PC-3 (cell line): ENCODE measurements at regions not wholly inside any gene's neighbourhood (a gene's known extent, or its start where the extent isn't known, plus 50 kb on each side); places are given as distances from the start of the nearest gene placed in this dataset.

ENCODE experiments used
- ATAC-seq: fragments of 200-7000 bp; cut with Tn5 transposase; 2 replicates; pipeline ENCODE4 v1.9.1; 2020; ENCODE audit warnings: mild to moderate bottlenecking, moderate library complexity
- BruUV-seq: library from RNA; stranded (reverse); fragments of 400-500 nt; replicated peaks from 2 replicates; lab custom pipeline; 2021; lab: Mats Ljungman, UMichigan
- CTCF ChIA-PET: fragments of 300-600 bp; sonication (Branson Sonifier 250); formaldehyde crosslinking; loops from one replicate; lab custom pipeline; 2022; ENCODE audit warnings: antibody characterized with exemption; lab: Charles Lee
- POLR2A ChIA-PET: fragments of 300-600 bp; sonication (Branson Sonifier 250); formaldehyde crosslinking; loops from one replicate; lab custom pipeline; 2022; ENCODE audit warnings: antibody characterized with exemption; ENCODE audit not compliant: unreplicated experiment; lab: Charles Lee
- DNase-seq: peaks from one replicate; pipeline ENCODE4 v3.0.0-alpha.2; 2015
- H2AFZ ChIP-seq: fragments of 300-600 bp; sonication (generic); 2 replicates; pipeline ENCODE4 v1.6.0; 2016; ENCODE audit warnings: antibody characterized with exemption, low read length
- H3F3A ChIP-seq: fragments of 300-600 bp; sonication (generic); one replicate; pipeline ENCODE4 v1.6.0; 2017; ENCODE audit warnings: antibody characterized with exemption, low read length, control low read depth, mild to moderate bottlenecking; ENCODE audit not compliant: unreplicated experiment
- H3K27ac ChIP-seq: fragments of 300-600 bp; sonication (generic); 2 replicates; pipeline ENCODE4 v1.5.1; 2016; ENCODE audit warnings: mild to moderate bottlenecking, low read length
- H3K27me3 ChIP-seq: fragments of 300-600 bp; sonication (generic); 2 replicates; pipeline ENCODE4 v1.6.1; 2016; ENCODE audit warnings: low read length, mixed read lengths
- H3K36me3 ChIP-seq: fragments of 300-600 bp; sonication (generic); 2 replicates; pipeline ENCODE4 v1.6.1; 2016; ENCODE audit warnings: low read depth, mixed run types, low read length, mixed read lengths
- H3K4me1 ChIP-seq: fragments of 300-600 bp; sonication (generic); 2 replicates; pipeline ENCODE4 v1.5.1; 2016; ENCODE audit warnings: low read length; ENCODE audit not compliant: insufficient read depth
- H3K4me2 ChIP-seq: fragments of 300-600 bp; sonication (generic); 2 replicates; pipeline ENCODE4 v1.6.0; 2016; ENCODE audit warnings: low read length
- H3K4me3 ChIP-seq: fragments of 300-600 bp; sonication (generic); 2 replicates; pipeline ENCODE4 v1.5.1; 2016; ENCODE audit warnings: mild to moderate bottlenecking, low read length, mixed read lengths
- H3K79me2 ChIP-seq: fragments of 300-600 bp; sonication (generic); 2 replicates; pipeline ENCODE4 v1.6.1; 2017; ENCODE audit warnings: low read length, mixed read lengths
- H3K9ac ChIP-seq: fragments of 300-600 bp; sonication (generic); 2 replicates; pipeline ENCODE4 v1.6.0; 2016; ENCODE audit warnings: mild to moderate bottlenecking, low read length
- H3K9me2 ChIP-seq: fragments of 300-600 bp; sonication (generic); replicated peaks from 2 replicates; pipeline ENCODE4 v1.6.1; 2016; ENCODE audit warnings: mixed run types, low read length, mixed read lengths
- H3K9me3 ChIP-seq: fragments of 300-600 bp; sonication (generic); 2 replicates; pipeline ENCODE4 v1.6.1; 2016; ENCODE audit warnings: low read length, mixed read lengths
- H4K20me1 ChIP-seq: fragments of 300-600 bp; sonication (generic); 2 replicates; pipeline ENCODE4 v1.6.1; 2016; ENCODE audit warnings: low read length, mixed read lengths
- EZH2 ChIP-seq: fragments of 300-600 bp; sonication (generic); IDR thresholded peaks from one replicate; pipeline ENCODE4 v1.6.1; 2017; ENCODE audit warnings: antibody characterized with exemption, mild to moderate bottlenecking, low read length; ENCODE audit not compliant: unreplicated experiment
- EZH2phosphoT487 ChIP-seq: fragments of 300-600 bp; sonication (generic); IDR thresholded peaks from 2 replicates; pipeline ENCODE4 v1.6.1; 2018; ENCODE audit warnings: mild to moderate bottlenecking, antibody characterized with exemption, low read length, borderline replicate concordance
- intact Hi-C: fragments of 100-400 bp; cut with micrococcal nuclease; formaldehyde crosslinking; loops from 2 replicates; pipeline ENCODE4 v1.9.0; 2023
- TF ChIP-seq, protein P1 (sequence below): fragments of 300-600 bp; sonication (generic); conservative IDR thresholded peaks from 2 replicates; pipeline ENCODE4 v1.5.1; 2017; ENCODE audit warnings: antibody characterized with exemption, low read depth, mild to moderate bottlenecking, low read length

DNA sequence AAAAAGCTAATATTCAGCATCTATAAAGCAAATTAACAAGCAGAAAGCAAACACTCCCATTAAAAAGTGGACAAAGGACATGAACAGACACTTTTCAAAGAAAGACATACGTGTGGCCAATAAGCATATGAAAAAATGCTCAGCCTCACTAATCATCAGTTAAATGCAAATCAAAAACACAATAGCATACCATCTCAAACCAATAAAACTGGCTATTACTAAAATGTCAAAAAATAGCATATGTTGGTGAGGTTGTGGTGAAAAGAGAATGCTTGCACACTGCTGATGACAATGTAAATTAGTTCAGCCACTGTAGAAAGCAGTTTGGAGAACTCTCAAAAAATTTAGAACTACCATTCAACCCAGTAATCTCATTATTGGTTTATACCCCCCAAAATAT lies 284.6 kb upstream of the KCND2 start:
- H3K9me3 ChIP-seq = no peaks in the 10 kb centered on the region
- POLR2A ChIA-PET = no interaction called here
- intact Hi-C loops = no loop called here

DNA sequence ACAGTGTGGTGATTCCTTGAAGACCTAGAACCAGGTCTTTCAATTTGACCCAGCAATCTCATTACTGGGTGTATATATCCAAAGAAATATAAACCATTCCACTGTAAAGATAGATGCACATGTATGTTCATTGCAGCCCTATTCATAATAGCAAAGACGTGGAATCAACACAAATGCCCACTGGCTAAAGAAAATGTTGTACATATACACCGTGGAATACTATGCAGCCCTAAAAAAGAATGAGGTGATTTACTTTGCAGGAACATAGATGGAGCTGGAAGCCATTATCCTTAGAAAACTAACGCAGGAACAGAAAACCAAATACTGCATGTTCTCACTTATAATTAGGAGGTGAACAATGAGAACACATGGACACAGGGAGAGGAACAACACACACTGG lies 278.0 kb upstream of the KCND2 start:
- no peak for TF ChIP-seq EZH2phosphoT487
- TF ChIP-seq EZH2 = no peak
- TF ChIP-seq, protein P1, sequence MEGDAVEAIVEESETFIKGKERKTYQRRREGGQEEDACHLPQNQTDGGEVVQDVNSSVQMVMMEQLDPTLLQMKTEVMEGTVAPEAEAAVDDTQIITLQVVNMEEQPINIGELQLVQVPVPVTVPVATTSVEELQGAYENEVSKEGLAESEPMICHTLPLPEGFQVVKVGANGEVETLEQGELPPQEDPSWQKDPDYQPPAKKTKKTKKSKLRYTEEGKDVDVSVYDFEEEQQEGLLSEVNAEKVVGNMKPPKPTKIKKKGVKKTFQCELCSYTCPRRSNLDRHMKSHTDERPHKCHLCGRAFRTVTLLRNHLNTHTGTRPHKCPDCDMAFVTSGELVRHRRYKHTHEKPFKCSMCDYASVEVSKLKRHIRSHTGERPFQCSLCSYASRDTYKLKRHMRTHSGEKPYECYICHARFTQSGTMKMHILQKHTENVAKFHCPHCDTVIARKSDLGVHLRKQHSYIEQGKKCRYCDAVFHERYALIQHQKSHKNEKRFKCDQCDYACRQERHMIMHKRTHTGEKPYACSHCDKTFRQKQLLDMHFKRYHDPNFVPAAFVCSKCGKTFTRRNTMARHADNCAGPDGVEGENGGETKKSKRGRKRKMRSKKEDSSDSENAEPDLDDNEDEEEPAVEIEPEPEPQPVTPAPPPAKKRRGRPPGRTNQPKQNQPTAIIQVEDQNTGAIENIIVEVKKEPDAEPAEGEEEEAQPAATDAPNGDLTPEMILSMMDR = no peak

More for the DNA sequence above, 284.6 kb upstream of the KCND2 start:
- H3K4me3 ChIP-seq = no peak overlapping the region
- H3K27ac ChIP-seq = no peak overlapping the region
- H3K27me3 ChIP-seq = no peaks in the 10 kb centered on the region
- no peak overlapping the region for H2AFZ ChIP-seq
- no peaks in the 10 kb centered on the region for H3K79me2 ChIP-seq
- no TSS peak for BruUV-seq
- H3K9ac ChIP-seq = no peak overlapping the region
- CTCF ChIA-PET = no interaction called here
- no peaks in the 10 kb centered on the region for H4K20me1 ChIP-seq
- DNase-seq (no peak), ATAC-seq (no peak)
- no peak overlapping the region for H3K4me2 ChIP-seq
- TF ChIP-seq, protein P1 = no peak
- TF ChIP-seq EZH2 = no peak
- H3K9me2 ChIP-seq = no peaks in the 10 kb centered on the region
- H3K4me1 ChIP-seq = no peaks in the 10 kb centered on the region
- no peaks in the 10 kb centered on the region for H3F3A ChIP-seq
- no peaks in the 10 kb centered on the region for H3K36me3 ChIP-seq

DNA sequence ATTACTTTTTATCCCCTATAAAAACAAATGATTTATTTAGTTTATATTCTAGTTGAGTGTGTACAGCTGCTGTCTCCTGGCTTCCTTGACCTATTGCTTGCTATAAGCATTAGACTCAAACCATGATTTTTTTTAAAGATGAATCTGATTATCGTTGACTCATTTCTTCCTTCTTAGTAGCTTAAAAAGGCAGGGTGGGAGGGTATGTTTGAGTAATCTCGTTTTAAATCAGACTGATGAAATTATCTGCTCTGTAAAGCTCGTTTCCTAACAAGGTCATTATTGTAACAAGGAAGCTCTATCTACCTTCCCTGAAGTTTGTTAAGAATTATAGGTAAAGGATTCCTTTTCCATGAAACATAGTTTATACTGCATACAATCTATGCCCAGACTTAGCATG lies 276.3 kb upstream of the KCND2 start:
- no peak overlapping the region for H3K4me3 ChIP-seq
- H3F3A ChIP-seq = no peaks in the 10 kb centered on the region
- H3K36me3 ChIP-seq = no peaks in the 10 kb centered on the region
- no peaks in the 10 kb centered on the region for H3K4me1 ChIP-seq
- ChIA-PET CTCF (no interaction called here), POLR2A (no interaction called here)
- no peaks in the 10 kb centered on the region for H3K9me3 ChIP-seq
- H3K79me2 ChIP-seq = no peaks in the 10 kb centered on the region
- TF ChIP-seq EZH2 = no peak
- TF ChIP-seq, protein P1 = no peak
- DNase-seq (no peak), ATAC-seq (no peak)
- no TSS peak for BruUV-seq
- no peaks in the 10 kb centered on the region for H4K20me1 ChIP-seq
- H2AFZ ChIP-seq = no peak overlapping the region
- no peak overlapping the region for H3K27ac ChIP-seq
- intact Hi-C loops = no loop called here
- no peaks in the 10 kb centered on the region for H3K9me2 ChIP-seq
- H3K27me3 ChIP-seq = no peaks in the 10 kb centered on the region
- H3K4me2 ChIP-seq = no peak overlapping the region
- no peak overlapping the region for H3K9ac ChIP-seq

More for the DNA sequence above, 278.0 kb upstream of the KCND2 start:
- H3K4me2 ChIP-seq = no peak overlapping the region
- no peaks in the 10 kb centered on the region for H3K9me3 ChIP-seq
- no peaks in the 10 kb centered on the region for H3K4me1 ChIP-seq
- H3K9ac ChIP-seq = no peak overlapping the region
- H3K4me3 ChIP-seq = no peak overlapping the region
- CTCF ChIA-PET = no interaction called here
- DNase-seq = no peak
- H3F3A ChIP-seq = no peaks in the 10 kb centered on the region
- no peaks in the 10 kb centered on the region for H3K36me3 ChIP-seq
- no TSS peak for BruUV-seq
- H3K27ac ChIP-seq = no peak overlapping the region
- no peaks in the 10 kb centered on the region for H3K27me3 ChIP-seq
- H3K9me2 ChIP-seq = no peaks in the 10 kb centered on the region
- ATAC-seq = no peak
- no peaks in the 10 kb centered on the region for H3K79me2 ChIP-seq
- intact Hi-C loops = no loop called here
- no peaks in the 10 kb centered on the region for H4K20me1 ChIP-seq
- H2AFZ ChIP-seq = no peak overlapping the region
- POLR2A ChIA-PET = no interaction called here
